SKM-1 treated with dmso at 0.1 percent for 144 hours (cell line): ENCODE measurements at regions not wholly inside any gene's neighbourhood (a gene's known extent, or its start where the extent isn't known, plus 50 kb on each side); places are given as distances from the start of the nearest gene placed in this dataset.

Experiments used
- DNase-seq: peaks from one replicate; lab custom pipeline; 2025; ENCODE audit not compliant: unreplicated experiment; lab: John Stamatoyannopoulos, UW

DNA sequence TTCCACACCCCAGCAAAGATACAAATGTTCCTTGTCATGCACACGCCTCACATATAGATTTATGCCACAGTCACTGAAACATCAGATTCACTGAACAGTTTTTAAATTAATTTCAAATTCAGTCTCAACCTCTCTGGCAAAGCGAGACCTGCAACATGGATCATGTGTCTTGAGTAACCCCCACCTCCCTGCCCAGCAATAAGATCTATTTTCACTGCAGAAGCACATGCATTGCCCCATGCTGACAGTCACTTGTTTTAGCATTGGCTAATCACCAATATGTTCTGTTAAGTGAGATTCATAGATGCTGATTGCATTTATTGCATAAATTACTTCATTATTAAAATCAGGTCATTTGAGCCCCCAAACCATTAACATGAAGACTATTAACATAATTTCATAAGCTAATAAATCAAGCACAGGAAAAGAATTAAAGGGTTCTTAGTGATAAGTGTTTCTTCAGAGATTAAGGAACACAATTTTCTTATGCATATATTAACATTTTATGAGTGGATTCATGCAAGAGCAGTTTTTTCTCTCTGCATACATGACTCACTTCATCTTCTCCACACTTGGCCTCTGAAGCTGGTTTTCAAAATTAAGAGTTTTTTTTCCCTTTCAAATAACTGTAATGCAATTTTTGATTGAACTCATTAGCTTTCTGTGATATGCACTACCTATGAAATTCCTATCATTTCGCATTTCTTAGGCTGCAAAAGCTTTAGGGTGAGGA is 173.2 kb upstream of the SOX4 start:
- DNase-seq = no peak

DNA sequence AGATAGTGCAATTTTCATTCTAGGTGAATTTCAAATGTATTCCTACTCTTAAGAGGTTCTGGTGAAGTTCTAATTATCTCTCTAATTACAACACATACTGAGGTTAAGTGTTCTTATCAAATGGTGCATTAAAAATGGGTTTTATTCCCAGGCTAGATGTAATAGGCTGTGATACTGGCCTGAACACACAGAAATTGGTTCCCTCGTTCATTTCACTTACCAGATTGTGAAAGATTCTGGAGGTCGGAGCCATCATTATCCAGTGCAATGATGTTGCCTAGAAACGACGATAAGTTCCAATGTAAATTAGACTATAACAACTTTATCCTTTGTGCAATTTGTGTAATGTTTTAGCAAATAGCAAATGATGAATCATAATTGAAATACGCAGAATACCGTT is 172.6 kb upstream of the SOX4 start:
- DNase-seq = no peak

DNA sequence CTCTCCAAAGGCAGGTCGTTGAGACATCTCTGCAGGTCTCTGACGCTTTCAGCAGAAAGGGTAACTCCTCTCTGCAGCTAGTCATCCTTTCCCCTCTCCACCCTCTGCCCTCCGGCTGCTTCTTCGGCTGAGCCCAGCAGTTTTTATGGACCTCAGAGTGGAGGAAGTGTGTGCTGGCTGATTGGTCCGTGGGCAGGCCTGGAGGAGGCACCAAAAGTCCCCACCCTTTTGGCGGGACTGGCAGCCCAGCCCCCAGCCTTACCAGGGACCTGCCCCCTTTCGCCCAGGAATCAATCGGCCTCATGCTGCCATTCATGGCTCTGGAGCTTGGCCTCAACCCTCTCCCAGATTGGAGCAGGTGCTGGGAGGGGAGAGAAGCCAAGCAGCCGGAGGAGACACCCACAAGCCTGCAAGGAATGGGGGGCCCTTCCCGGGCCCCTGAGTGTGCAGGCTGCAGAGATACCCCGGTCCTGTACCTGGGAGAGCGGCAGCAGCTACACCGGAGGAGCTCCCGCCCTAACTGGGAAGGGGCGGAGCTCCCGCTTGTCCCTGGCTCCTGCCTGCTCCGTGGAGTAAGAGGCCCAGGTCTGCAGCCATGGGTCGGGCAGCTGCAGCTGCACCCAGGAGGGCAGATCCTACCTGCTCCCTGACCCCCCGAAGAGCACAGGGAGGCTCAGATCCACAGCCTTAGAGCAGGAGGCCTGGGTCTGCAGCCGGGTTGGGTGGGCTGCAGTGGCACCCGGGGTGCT is 170.3 kb upstream of the SOX4 start:
- DNase-seq = no peak

DNA sequence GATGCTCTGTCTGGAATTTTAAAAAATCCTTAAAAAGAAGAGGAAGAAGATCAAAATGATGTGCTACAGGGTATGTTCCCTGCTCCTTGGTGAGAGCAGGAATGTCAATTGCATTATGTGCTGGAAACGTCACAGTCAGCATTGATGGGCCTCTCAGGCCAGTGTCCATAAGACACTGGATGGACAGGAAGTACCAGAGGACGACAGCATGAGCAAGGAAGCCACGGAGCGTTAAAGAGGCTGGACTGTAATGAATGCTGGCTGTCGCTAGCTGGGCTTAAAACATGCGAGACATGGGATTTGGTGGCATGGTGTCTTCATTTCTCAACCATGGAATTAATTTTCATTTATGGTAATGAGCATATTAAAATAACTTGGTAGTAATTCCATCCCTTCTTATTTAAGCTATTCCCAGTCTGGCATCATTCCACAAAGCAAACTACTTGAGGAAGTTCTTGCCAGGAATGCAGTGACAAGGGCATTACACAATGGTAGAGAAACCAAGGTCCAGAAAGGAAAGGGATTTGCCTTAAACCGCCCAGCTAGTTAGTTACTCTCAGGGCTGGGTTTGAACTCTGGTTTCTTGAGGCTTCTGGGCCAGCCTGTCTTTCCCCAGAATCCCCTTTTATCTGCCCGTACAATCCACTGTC is 166.6 kb upstream of the SOX4 start:
- DNase-seq = no peak

DNA sequence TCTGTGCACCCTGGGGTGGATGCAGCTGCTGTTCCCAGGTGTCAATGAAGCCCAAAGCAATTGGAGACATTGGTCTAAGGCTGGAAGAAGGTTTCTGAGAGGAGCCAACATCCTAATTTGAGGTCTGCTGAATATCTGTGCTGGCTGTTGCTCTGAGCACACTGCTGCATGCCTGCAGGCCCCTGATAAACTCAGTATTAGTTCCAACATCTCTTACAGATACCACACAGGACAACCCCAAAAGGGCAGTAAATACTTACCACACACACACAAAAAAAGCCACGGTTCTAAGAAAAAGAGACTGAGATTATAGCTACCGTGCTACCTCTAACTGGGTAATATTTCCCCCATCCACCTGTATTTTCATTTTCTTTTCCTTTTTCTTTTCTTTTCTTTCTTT is 164.3 kb upstream of the SOX4 start:
- no peak for DNase-seq

DNA sequence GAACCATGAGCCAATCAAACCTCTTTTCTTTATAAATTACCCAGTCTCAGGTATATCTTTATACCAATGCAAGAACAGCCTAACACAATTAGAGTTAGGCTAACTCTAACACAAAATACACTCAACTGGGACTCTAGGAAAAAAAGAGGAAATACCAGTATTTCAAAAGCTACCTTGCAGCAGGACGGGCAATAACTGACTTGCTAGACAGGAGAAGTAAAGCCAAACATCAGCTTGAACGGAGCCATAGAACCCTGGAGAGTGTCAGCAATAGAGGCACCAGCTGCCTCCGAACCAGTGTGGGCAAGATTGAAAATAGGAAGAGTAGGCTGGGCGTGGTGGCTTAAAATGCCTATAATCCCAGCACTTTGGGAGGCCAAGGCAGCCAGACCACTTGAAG is 162.0 kb upstream of the SOX4 start:
- DNase-seq = peak; percentile 82

DNA sequence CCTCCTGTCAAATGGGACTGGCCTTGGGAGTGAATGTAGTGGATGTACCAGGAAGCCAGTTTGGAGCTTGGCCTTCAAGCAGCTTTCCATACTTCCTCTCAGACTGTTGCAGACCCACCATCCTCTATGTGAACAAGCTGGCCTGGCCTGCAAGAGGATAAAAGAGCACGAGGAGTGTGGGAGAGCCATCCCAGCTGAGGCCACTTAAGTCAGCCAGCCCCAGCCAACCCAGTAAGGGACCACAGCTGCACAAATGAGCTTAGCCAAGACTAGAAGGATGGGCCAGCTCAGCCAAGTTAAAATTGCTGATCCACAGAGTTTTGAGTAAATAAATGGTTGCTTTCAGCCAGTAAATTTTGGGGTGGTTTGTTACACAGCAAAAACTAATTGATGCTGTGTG is 156.9 kb upstream of the SOX4 start:
- no peak for DNase-seq

DNA sequence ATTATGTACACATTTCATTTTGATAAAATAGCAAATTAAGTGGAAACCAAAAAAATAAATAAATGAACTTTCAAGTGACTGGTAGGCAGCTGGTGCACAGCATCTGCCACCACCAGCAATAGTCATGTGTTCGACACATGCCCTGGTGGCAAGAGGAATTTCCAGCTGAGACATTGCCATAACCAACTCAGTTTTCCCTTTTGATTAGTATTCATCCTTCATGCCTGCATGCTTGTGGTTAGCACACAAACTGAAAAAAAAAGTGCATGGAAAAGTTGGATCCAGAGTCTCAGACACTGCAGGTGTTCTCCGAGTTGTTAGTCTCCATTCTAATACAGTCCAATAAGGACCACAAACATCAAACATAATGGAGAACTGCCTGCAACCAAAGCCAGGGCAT is 156.0 kb upstream of the SOX4 start:
- DNase-seq = no peak

DNA sequence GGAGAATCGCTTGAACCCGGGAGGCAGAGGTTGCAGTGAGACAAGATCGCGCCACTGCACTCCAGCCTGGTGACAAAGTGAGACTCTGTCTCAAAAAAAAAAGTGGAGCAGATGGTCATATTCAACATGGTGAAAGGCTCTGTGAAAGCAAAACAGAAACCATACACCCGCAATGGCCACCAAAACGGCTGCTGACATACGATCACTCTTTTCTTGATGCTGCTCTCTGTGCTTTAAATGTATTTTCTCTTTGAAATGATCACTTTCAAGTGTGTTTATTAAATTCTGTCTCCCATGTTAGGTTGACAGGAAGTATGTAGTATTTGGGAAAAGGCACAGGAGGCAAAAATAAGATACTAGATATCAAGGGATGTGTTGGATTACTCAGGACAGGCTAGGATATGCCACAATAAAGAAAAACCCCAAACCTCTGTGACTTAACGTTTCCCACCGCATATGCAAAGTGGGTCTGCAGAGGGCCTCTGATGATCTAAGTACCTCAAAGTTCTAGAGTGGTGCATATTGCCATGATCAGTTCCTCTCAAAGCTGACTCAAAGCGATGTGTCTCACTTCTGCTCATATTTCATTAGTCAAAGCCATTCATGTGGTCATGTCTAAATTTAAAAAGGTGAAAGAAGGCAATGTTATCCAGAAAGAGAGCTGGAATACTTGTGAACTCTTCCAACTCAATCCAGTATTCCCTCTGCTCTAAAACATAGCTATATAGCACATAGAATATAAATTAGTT is 155.1 kb upstream of the SOX4 start:
- no peak for DNase-seq

DNA sequence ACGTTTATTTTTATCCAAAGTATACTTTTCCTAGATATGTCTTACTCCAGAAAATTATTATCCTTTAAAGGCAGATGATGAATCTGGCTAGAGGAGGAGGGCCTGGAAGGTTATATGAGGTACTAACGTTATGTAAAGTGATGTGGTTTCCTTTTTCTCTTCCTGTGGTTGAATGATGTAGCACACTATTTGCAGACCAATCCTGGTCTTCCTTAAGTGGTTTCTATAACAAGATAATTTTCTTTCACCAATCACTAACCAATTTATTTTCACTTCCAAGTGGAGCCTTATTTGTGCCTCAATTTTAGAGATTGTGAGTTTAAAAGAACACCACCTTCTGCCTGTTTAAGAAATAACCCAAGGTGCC is 154.6 kb upstream of the SOX4 start:
- peak; percentile 55 for DNase-seq

DNA sequence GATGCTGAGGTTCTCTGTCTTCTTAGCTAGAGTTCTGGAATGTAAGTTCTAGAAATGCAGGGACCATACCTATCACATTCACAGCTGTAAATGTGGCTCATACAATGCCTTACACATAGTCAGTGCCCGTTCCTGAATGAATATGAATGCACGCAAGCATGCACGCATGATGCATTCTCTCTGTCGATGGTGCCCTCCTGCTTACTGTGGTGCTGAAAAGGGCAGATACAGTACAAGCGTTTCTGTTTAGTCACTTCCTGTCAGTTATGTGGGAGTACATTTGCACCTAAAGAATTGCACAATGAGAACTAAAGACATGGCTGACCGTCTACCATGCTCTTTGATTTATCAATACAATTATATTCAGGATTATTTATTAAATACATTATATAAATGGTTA is 152.2 kb upstream of the SOX4 start:
- DNase-seq = peak; percentile 24

DNA sequence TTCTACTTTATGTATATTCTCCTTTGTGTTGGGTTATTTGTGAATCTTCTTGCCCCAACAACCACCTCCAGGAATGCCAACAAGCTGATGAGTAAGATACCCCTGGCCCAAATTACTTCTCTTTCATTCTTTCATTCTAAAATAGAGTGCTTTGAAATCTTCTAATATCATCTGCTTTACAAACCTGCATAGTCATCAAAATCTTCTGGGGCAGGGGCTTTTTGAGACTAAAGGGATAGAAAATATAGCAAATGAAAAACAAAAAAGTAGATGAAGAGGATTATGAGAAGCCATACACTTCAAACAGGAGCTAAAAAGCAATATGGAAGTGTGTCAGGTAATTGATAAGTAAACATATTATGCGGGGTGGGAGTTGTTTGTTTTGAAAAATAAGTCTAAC is 150.7 kb upstream of the SOX4 start:
- DNase-seq = no peak

DNA sequence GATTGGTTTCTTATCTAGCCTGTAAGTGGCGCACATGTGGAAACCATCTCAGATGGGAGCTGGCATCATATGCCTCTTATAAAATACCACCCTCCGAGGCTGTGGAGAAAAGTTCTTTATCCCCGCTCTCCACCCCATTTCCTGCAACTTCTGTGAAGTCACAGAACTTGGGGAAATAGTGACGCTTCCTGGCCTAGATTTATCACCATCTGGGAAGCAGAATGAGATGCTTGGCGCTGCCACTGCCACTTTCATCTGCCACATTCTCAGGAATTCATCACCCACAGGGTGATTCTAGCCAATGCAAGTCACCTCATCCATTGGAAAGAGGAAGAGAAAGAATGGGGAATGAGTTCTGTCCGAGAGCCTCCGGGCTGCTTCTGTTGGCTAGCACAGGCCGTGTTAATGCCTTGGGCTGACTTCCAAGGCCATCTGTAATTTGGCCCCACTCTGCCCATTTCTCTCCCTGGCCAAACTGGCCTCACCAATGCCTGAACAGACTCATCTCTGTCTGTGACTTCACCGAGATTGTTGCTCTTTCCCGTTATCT is 148.8 kb upstream of the SOX4 start:
- no peak for DNase-seq

DNA sequence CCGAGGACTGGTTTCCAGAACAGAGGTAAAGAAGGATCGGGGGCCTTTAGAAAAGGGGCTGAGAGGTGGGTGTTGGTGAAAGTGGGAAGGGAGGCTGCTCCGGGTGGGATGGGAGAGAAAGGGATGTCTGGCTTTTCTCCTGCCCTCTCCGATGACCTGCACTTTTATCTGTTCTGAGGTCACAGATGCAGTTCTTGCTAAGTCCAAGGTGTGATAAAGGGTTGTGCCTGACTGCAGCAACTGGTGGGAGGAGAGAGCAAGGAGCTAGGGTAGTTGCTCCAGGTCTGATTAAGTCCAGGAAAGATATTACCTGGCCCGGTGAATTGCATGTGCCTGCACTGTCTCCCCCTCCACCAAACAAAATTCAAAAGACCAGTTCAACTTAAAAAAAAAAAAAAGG is 145.6 kb upstream of the SOX4 start:
- no peak for DNase-seq

DNA sequence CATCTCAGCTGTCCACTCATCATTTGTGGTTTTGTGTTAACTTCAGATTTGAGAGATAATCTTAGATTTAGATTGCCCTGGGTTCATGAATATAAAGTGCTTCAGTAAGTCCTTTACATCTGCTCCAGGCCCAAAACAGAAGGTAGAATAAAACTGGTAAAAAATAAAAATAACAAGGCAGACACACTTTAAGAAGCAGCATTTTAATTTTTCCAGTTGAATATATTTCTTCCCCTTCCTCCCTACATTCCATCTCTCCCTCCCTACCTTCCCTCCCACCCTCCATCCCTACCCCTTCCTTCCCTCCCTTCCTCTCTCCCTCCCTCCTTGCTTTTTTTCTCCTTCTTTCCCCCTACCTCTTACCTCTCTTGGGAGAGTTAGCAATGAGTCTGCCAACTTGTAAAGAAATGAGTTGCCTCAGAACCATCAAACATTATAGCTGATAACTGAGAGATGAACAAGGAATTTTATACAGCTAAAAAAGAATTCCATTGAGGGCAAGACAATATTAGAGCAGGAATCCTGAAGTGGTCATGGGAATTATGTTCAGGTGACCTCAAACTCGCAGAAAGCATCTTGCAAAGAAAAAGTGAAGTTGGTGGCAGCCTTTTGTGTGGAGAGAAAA is 145.0 kb upstream of the SOX4 start:
- DNase-seq = no peak

DNA sequence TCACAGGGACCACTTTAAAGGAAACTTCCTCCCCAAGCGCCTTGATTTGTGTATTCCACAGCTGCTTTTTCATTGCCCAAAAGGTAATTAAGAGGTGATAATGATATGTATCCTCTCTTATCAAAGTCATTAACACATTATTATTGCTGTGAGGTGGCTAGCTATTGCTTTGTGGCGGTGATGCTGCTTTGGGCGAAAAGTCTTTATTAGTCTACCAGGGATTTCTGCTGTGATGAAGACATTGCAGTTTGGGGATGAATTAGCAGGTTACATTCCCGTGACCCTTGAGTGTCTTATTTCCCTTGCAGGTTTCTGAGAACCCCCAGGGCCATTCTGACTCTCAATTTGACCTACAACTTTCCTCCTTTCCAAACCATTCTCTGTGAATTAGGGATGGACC is 143.4 kb upstream of the SOX4 start:
- DNase-seq = no peak

DNA sequence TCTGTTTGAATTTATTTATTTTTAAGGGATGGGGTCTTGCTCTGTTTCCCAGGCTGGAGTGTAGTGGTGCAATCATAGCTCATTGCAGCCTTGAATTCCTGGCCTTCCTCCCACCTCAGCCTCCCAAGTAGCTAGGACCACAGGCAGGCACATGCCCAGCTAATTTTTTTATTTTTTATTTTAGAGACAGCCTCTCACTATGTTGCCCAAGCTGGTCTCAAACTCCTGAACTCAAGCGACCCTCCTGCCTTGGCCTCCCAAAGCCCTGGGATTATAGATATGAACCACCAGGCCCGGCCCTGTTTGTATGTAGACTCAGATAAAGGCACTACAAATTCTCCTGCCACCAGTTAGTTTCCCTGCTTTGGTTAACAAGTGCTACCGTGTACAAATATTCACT is 142.9 kb upstream of the SOX4 start:
- DNase-seq = no peak

DNA sequence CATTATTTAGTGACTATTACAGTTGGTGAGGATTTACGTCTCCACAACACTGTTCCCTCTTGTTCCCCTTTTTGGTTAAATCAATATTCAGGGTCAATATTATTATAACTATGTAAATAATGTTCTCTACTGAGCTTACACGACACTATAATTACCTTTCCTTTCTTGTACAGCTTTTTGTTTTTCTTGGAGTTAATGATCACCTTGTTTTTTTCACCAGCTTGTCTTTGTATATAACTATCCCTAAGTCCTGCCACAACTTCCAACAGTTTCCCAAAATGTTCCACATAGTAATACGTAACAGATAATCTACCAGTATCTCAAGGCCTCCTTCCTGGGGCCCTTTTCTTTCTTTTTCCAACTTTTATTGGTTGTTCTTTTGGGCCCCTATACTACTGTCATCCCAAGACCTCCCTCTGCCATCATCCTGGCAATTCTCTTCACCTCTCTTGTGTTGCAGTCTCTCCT is 142.0 kb upstream of the SOX4 start:
- DNase-seq = no peak

DNA sequence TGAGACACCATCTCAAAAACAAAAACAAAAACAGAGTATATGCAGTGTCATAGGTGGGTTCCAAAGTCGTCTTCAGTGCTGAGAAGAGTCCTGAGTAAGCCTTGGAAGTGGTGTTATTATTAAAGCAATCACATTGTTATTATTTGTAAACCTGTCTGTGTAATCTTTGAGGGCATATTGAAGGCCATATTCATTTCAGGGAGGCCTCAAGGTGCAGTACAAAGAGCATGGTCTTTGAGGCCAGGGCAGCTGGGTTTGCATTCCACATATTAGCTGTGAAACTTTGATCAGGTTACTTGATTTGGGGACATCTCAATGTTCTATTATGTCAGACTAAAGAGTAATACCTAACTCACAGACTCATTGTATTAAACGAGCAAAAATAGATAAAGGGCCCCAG is 139.3 kb upstream of the SOX4 start:
- no peak for DNase-seq

DNA sequence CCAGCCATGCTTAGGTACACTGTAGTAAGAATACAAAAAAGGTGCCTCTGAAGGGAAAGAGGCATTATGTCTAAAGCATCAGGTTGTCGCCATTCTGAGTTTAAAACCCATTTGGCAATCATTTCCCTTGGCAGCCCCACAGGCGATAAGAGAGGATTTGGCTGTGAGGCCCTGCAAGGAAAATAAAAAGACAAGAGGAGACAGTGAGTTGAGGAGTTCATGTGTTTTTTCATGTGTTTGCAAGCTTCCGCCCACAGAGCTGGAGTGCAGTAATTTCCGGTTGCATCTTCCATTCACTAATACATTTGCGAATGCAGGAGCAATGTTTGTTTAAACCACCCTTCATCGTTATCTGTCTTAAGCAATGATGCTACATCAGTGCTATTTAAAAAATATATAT is 138.5 kb upstream of the SOX4 start:
- DNase-seq = no peak

DNA sequence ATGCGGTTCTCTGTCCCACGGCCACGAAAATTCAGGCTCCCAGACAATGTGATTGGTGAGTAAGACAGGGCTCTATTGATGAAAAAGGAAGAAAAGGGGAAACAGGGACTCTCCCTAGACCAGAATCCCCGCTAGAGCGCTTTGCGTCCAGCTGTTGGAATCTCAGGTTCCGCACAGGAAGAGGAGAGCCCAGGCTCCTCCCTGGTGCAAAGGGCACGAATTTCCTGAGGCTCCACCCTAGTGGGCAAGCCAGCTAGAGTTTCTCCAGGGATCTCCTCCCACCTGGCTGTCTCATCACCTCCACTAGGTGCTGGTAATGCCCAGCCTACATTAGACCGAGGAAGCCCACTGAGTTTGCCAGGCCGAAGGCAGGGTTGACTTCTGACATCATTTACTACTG is 135.9 kb upstream of the SOX4 start:
- DNase-seq = no peak
